Loucy (cell line): ENCODE measurements at regions not wholly inside any gene's neighbourhood (a gene's known extent, or its start where the extent isn't known, plus 50 kb on each side); places are given as distances from the start of the nearest gene placed in this dataset.

ENCODE experiments used
- CTCF ChIP-seq: fragments of 200-600 bp; sonication (generic); conservative IDR thresholded peaks from 2 replicates; pipeline ENCODE4 v1.5.1; 2014; ENCODE audit warnings: mild to moderate bottlenecking, antibody characterized with exemption, low read length
- EZH2phosphoT487 ChIP-seq: fragments of 200-600 bp; IDR thresholded peaks from 2 replicates; pipeline ENCODE4 v1.6.1; 2018; ENCODE audit warnings: antibody characterized with exemption, mild to moderate bottlenecking, moderate library complexity, borderline replicate concordance

DNA sequence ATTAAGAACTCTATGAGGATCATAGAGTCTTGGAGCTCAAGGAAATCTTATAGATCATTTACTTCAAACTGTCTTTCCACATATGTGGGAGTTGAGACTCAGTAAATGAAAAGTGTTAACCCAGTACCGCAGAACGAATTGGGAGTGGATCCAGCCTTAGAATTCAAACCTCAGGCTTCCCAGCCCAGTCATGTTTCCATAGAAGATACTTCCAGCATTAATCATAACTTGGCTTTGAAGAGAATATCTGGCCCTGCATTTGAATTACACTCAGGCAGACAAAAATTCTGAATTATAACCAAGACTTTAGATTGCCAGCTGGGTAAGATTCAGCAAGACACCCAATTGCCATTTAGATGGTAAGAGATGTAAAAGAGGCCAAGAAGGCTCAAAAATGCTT lies 972.0 kb downstream of the TUSC7 start:
- TF ChIP-seq CTCF (no peak), EZH2phosphoT487 (no peak)
